GM18520 (cell line): ENCODE measurements at regions not wholly inside any gene's neighbourhood (a gene's known extent, or its start where the extent isn't known, plus 50 kb on each side); places are given as distances from the start of the nearest gene placed in this dataset.
"Not testable (repeated sequence)": the region's sequence is repeated elsewhere in the genome, so short reads cannot be mapped to it uniquely, and the experiment has no call there.

Experiments used
- ATAC-seq: cut with Tn5 transposase; IDR thresholded peaks from one replicate; pipeline ENCODE4 v1.9.1; 2021; ENCODE audit not compliant: unreplicated experiment

DNA sequence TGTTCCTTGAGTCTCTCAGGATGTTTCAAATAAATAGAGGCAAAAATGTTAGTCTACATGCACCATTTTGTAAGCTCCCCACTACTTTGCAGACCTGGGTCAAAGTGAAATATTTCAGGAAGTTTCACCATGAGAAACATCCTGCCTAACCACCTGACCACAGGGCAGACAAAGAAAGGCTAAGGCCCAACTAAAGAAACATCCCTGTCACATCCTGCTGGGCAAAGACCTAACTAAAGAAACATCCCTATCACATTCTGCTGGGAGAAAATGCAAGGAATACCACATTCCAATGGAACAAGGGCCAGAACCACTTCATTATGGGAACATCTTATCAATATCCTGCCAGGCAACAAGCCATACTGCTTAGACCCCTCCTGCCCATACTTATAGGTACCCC lies 1303.4 kb downstream of the TECRL start:
- ATAC-seq = no peak

DNA sequence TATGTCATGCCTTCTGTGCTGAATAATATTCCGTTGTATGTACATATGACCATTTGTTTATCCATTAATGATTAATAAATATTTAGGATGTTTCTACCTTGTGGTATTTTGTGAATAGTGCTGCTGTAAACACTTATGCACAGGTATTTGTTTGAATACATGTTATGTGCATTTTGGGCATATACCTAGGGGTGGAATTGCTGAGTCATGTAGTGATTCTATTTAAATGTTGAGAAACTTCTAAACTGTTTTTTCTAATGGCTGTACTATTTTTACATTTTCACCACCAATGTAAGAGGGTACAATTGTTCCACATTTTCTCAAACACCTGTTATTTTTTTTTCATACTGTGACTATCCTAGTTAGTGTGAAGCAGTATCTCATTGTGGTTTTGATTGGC lies 1318.6 kb downstream of the TECRL start:
- ATAC-seq = no peak

DNA sequence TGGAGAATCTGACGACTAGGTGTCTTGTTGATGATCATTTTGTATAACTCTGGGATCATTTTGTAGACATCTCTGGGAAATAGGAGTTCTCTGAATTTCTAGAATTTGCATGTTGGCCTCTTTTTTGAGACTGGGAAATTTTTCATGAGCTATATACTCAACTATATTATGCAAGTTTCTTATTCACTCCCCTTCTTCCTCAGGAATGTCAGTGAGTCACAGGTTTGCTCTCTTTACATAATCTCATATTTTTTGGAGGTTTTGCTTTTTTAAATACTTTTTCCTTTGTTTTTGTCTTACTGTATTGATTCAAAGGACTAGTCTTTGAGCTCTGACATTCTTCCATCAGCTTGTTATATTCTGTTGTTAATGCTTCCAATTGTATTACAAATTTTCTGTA lies 1324.2 kb downstream of the TECRL start:
- ATAC-seq = no peak

DNA sequence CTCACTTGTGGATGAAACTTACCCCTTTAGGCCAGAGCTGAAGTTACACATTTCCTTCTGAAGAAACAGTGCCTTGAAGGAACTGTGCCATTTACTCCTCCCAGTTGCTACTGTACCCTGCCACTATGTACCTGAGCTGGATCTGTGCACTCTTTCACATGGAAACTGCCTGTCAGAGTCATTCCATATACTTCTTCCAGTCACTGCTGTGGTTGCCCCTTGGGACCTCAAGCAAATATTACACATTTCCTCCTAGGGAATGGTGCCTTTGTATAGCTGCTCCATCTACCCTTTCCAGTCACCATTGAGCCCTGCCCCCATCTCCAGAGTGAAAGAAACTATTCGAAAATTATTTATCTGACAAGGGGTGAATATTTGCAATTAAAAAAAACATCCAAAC lies 1328.3 kb downstream of the TECRL start:
- ATAC-seq = no peak

DNA sequence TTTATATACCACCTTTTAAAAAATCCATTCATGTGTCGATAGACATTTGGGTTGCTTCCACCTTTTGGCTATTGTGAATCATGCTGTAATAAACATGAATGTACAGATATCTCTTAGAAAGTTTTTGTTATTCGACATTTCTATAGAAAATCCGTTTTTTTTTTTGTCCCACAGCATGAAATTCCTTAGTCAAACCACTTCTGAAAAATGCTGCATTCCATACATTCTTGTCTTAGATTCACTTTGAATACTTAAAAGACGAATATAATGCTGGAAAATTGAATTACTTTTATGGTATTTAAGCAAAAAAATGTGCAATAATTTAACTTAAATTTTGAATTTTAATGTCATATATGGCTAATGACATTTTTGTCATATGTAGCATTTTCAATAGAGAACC lies 1345.5 kb downstream of the TECRL start:
- ATAC-seq = no peak

DNA sequence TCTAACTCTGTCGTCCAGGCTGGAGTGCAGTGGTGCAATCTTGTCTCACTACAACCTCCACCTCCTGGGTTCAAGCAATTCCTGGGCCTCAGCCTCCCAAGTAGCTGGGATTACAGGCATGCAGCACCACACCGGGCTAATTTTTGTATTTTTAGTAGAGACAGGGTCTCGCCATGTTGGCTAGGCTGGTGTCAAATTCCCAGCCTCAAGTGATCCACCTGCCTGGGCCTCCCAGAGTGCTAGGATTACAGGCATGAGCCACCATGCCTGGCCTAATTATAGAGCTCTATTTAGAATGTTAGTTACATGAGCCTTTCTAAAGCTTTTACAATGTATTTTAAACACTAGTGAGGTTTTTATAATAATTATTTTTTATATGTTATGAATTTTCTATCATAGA lies 1346.4 kb downstream of the TECRL start:
- ATAC-seq = not testable (repeated sequence)

DNA sequence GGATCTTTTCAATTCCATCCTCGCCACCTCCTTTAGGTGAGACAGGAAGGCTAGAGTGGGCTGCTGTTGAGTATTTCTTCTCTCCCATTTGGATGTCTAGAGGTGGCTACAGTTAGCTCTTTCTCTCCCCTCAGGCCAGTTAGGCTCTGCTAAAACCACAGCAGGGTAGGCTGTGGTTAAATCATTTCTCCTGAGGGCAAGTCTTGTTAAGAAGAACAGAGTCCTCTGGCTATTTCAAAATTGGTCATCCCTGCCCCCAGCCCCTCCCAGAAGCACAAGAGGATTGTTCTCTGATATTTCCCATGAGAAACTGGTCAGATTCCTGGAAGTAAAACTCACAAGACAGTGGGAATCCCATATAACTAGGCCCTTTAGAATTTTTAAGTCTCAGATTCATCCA lies 1359.5 kb downstream of the TECRL start:
- ATAC-seq = no peak

DNA sequence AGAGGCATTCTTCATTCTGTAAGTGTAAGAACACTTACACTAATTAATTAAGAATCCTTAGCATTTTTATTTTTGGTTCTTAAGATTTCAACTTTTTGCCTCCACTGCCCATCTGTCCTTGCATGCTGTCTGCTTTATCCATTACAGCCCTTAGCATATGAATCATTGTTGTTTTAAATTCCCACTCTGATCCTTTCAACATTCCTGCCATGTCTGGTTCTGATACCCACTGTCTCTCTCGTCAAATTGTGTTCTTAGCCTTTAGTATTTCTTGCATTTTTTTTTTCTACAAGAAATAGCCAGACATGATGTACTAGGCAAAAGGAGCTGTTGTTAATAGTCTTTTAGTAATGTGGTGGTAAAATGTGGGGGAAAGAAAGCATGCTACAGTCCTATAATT lies 1360.0 kb downstream of the TECRL start:
- no peak for ATAC-seq

DNA sequence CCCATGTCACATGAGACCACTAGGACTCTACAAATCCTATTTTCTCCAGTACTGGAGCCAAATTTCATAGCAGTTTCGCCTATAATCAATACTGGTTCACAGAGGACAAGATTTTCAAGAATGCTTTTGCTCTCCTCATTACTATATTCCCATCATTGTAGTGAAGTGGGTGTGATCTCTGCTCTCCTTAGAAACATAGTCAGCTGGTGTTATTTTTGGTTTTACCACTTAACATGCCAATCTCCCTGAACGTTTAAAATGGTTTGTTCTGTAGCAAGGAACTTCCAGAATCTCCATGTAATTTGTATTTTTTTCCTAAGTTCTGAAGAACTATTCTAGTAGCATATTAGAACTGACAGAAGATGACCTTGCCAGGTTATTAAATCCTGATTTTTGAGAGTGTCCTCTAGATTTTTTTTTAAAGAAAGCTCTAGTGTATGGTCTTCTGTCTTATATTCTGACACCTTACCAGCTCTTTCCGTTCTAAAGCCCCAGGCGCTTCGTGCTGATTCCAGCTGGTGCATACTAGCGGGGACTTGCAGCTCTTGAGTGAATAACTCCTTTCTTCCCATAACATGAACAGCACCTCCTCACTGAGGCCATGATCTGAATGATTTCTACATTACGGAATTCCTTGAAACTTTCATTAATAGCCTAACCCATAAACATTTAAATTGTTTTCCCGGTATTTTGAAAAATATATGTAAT lies 1372.9 kb downstream of the TECRL start:
- ATAC-seq = no peak

DNA sequence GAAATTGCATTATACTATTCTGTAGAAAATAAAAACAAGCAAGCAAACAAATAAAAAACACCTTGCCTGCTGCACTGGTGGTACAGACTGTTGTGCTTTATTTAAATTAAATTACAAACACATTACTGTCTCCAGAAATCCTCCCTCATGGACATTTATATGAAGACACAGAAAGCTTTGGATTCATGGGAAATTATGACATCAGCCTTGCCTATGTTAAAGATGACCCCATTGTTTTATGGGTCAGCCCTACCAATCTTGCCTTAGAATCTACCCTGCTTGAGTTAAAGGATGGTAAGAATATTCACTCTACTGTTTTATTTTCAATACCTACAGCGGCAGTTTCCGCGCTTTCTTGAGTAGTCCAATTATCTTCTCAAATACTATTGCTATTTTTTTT lies 1379.9 kb downstream of the TECRL start:
- no peak for ATAC-seq

DNA sequence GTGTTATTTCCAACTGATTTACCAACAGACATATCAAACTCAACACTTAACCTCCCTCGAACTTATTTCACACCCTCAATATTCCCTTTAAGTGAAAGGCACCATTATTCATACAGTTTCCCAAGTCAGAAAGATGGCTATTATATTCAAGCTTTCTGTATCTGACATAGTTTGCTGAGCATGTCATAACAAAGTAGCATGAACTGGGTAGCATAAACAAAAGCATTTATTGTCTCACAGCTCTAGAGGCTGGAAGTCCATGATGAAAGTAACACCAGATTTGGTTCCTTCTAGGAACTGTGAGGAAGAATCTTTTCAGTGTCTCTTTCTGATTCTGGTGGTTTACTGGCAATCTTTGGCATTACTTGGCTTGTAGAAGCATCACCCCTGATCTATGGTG lies 1388.6 kb downstream of the TECRL start:
- ATAC-seq = no peak

DNA sequence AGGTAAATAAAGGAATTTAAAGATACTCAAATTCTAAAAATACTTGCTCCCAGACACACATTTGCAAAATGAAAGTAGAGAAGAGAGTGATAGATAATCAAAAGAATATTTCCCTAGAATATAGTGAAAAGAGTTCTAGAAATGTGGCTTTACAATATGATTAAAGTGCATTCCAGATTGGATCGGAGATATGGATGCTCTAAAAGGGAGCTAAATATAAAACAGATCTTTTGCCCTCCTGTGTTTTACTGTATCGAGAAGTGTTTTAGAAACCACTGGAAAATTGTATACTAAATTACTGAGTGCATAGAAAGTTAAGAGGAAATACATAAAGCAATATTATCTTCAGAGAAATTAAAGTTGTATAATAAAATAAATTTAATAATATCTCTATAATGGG lies 1392.0 kb downstream of the TECRL start:
- no peak for ATAC-seq

DNA sequence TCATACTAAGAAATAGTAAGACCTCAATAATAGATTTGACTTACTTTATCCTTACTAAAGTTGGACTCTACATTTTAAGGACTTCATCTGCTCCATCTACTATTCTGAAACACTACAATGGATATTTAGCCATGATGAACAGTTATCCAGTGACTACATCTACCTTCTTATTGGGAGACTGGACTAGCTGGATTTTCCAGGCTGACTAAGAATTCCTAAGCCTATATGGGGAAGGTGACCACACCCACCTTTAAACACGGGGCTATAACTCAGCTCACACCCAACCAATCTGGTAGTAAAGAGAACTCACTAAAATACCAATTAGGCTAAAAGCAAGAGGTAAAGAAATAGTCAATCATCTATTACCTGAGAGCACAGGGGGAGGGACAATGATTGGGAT lies 1438.4 kb downstream of the TECRL start:
- ATAC-seq = no peak

DNA sequence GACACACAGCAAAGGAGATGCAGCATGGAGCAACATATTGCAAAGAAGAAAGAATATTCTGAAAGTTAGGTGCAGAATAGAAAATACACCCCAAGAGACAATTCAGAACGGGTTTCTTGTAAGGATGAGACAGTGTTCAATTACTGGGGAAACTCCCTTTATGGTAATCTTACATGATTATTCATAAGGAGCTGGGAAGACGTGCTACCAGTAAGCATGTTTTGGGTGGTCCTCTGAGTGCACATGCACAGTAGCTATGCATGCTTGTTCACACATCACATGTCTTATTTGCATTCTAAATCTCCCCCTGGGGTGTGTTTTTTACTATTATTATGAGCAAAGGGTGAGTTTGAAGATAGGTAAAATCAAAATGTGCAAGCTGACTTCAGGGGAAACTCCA lies 1448.8 kb downstream of the TECRL start:
- no peak for ATAC-seq

DNA sequence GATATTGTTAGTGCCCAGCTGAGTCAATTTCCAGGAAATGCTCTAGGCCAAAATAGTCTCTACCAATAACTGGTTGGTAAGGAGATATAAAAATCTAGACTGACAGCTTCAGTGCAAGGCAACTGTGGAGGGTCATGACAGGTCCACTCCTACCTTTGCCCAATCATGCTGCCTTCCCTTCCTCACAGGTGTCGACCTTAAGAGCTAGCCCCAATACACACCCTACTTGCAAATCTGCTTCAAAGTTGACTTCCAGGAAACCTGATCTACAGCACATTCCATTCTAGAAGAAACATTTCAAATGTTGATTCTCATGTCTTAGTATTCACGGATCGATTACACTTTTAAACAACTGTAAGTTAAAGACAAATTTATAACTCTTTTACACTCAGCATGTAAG lies 1455.5 kb downstream of the TECRL start:
- ATAC-seq = no peak

DNA sequence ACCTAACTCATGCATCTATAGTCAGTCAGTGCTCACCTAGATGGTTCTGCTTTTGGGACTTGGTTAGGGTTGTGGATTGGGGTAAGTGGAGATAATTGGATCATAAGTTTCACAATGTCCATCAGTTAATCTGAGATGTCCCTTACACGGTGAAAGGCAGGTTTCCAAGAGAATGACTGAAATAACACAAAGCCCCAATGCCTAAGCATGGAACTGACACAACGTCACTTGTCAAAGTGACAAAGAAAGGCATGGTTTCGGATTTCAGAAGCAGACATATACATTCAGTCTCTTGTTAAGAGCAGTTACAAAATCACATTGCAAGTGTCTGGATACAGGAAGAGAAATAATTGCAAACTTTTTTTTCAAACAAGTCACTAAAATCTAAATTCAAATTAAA lies 1456.9 kb downstream of the TECRL start:
- no peak for ATAC-seq

DNA sequence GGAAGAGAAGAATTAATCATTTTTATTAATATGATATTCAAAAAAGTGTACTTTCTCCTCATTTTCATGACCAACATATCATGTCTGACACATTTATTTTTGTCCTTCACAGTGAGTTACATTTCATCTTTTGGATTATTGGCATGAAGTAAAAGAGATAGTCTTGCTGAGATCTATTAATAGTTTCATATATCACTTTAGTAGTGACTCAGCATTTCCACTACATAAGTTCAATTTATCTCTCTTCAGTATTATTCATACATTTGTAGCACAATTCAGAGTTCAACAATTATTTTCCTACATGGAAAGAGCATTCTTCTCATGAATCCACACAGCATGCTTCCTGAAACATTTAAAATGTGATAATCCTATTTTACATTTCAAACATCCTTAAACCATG lies 1461.1 kb downstream of the TECRL start:
- no peak for ATAC-seq

DNA sequence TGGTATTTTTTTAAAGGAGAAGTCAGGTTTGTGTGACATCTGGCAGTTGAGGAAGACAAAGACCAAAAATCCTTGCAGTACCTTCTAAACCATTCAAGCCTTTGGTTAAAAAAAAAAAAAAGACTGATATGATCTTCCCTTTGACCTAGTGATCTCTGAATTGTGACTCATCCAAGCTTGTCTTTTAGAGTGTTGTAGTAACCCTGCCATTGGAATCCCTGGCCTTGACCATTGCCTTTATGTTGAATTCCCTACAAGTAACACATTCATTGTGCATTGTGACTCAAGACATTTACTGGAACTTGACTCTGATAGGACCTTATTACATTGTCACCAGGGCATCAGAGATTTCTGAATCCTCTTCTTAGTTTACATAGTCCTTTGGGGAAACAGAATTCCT lies 1469.0 kb downstream of the TECRL start:
- ATAC-seq = no peak

DNA sequence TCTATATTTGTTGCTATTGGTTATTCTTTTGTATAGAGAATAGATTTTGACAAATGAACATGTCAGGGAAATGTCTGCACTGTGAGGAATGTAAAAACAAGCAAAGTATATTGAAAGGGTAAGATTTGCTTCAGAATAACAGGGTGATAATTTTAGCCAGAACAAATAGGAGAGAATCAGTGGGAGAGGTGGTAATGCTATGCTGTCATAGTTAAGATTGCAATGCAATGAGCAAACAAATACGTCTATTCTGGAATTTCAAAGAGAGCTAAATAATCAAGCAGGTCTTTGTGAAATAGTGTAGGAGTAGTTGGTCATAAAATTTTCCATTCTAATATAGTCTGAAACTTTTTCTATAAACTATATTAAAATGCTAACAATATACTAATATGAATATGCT lies 1478.4 kb downstream of the TECRL start:
- ATAC-seq = no peak

DNA sequence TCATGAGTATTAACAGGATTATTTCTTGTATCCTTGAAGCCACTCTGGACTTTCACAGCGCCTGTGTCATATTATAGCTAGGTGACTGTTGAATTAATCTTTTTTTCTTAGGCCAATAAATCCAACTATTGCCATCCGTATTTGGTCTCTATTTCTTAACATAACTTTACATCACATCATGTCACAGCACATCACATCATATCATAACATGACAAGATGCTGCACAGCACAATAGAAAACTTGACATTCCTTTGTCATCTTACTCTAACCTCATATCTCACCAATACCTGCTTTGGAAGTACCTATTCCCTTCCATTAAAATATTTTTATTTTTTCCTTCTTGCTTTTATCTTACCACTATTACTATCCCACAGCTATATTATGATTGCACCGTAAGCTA lies 1480.8 kb downstream of the TECRL start:
- no peak for ATAC-seq

DNA sequence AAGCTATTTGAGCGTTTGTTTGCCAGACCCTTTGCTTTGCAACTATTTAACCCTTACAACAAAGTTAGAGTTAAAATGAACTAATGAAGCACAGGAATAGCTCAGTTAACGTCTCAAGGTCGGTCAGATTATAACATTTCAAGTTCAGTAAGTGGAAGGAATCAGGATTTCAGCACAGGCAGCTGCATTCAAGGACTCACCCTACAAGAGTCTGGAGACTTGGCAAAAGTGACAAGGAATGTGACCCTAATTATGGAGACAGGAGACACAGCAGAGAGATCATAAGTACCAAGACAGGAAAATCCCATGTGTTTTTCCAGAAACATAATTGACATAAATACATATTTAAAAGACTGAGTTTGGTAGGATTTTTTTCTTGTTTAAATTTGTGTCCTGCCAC lies 1481.7 kb downstream of the TECRL start:
- ATAC-seq = no peak

DNA sequence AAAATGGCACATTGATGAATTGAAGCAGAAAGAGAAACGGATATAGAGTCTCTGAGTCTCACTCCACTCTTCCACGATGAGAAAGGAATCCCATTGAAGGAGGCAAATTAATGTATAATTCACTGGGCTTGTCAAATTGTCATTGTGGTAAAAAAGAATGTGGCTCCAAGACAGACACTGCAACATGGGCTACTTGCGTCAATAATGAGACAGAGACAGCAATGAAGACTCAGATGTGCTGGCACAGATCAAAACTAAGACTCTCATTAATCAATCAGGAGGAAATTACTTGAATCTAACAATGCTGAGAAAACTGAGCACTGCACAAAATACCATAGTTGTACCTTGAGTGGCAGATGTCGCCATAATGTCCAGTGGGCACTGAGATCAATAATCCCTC lies 1485.5 kb downstream of the TECRL start:
- ATAC-seq = no peak

DNA sequence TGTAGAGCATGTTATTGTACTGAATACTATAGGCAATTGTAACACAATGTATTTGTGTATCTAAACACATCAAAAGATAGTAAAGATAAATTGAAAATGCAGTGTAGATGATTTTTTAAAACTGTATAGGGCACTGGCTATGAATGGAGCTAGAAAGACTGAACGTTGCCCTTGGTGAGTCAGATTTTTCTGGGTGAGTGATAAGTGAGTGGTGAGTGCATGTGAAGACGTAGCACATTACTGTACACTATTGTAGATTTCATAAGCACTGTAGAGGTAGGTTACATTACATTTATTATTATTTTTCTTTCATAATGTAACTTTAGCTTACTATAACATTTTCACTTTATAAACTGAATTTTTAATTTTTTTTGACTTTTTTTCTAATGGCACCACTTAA lies 1491.6 kb downstream of the TECRL start:
- ATAC-seq = no peak

DNA sequence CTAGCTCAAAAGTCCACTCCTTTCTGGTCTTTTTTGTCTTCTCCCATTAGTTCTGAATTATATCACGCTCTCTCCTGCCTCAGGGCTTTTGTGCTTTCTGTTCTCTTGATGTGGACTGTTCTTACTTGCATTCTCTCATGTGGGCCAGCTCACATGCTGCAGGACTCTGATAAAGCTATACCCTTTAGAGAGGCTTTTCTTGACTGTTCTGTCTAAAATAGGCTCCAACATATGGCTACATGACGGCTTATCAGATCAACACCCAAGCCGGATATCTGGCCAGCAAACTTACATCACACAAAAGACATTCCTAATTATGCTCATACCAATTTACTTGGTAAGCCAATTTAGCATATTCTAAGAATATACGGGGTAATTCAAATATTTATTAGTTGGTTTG lies 1494.5 kb downstream of the TECRL start:
- ATAC-seq = no peak
